Activated T-helper 1 cell treated with Interleukin-2 at 50 U/mL for 16 hours (primary cell): ENCODE measurements at regions not wholly inside any gene's neighbourhood (a gene's known extent, or its start where the extent isn't known, plus 50 kb on each side); places are given as distances from the start of the nearest gene placed in this dataset.
"Not testable (repeated sequence)": the region's sequence is repeated elsewhere in the genome, so short reads cannot be mapped to it uniquely, and the experiment has no call there.

Experiments used
- DNase-seq: peaks from one replicate; pipeline ENCODE4 v3.0.0-alpha.2; 2020; ENCODE audit warnings: low read depth

GRCh38 chr1:244322791-244323521 lies 128.8 kb downstream of the ADSS2 start:
- DNase-seq = no peak

GRCh38 chr1:244324176-244324883 lies 127.4 kb downstream of the ADSS2 start:
- no peak for DNase-seq

GRCh38 chr1:244325056-244325758 lies 126.5 kb downstream of the ADSS2 start:
- no peak for DNase-seq

GRCh38 chr1:244326757-244327156 lies 125.0 kb downstream of the ADSS2 start:
- DNase-seq = no peak

GRCh38 chr1:244327533-244327932 lies 124.2 kb downstream of the ADSS2 start:
- no peak for DNase-seq

- DNase-seq = no peak
These were observed 123.2 kb downstream of the ADSS2 start for GRCh38 chr1:244328476-244328875.

GRCh38 chr1:244329591-244330317 lies 122.0 kb downstream of the ADSS2 start:
- no peak for DNase-seq

GRCh38 chr1:244330318-244330625 lies 121.4 kb downstream of the ADSS2 start:
- no peak for DNase-seq

GRCh38 chr1:244332761-244333160 lies 118.9 kb downstream of the ADSS2 start:
- DNase-seq = not testable (repeated sequence)

GRCh38 chr1:244334315-244334714 lies 117.4 kb downstream of the ADSS2 start:
- not testable (repeated sequence) for DNase-seq

- not testable (repeated sequence) for DNase-seq
These were observed 116.9 kb downstream of the ADSS2 start for GRCh38 chr1:244334842-244335241.

- no peak for DNase-seq
These were observed 116.3 kb downstream of the ADSS2 start for GRCh38 chr1:244335456-244335855.

GRCh38 chr1:244336232-244336899 lies 115.3 kb downstream of the ADSS2 start:
- DNase-seq = no peak

- DNase-seq = no peak
These were observed 113.9 kb downstream of the ADSS2 start for GRCh38 chr1:244337839-244338238.

GRCh38 chr1:244339073-244339692 lies 112.5 kb downstream of the ADSS2 start:
- DNase-seq = no peak

GRCh38 chr1:244339776-244340175 lies 111.9 kb downstream of the ADSS2 start:
- no peak for DNase-seq

- no peak for DNase-seq
These were observed 111.3 kb downstream of the ADSS2 start for GRCh38 chr1:244340396-244340795.

- no peak for DNase-seq
These were observed 110.0 kb downstream of the ADSS2 start for GRCh38 chr1:244341455-244342450.

GRCh38 chr1:244344001-244344400 lies 107.7 kb downstream of the ADSS2 start:
- DNase-seq = no peak

- no peak for DNase-seq
These were observed 104.6 kb downstream of the ADSS2 start for GRCh38 chr1:244346972-244347618.
